ENCODE measurements at regions not wholly inside any gene's neighbourhood (a gene's known extent, or its start where the extent isn't known, plus 50 kb on each side); places are given as distances from the start of the nearest gene placed in this dataset.

- no peak for DNase-seq
Observed at GRCh38 chr16:66002601-66003000, 363.9 kb upstream of the CDH5 start.

DNA sequence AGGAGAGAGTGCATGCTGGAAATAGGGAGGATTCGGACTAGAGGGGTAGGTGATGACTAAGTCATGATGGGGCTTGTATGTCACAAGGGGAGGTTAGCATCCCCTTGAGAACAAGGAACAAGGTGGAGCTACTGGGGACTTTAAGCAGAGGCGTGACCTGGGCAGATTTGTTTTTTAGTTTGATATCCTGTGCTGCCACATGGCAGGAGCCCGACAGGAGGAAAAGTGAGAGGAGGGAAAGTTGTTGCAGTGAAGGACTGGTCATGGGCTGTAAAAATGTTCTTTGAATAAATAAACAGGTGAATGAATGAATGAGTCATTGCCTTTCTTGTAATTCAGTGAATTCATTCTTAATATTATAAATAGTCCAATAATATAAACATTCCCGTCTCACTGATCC is 365.1 kb upstream of the CDH5 start:
- no peak for DNase-seq

DNA sequence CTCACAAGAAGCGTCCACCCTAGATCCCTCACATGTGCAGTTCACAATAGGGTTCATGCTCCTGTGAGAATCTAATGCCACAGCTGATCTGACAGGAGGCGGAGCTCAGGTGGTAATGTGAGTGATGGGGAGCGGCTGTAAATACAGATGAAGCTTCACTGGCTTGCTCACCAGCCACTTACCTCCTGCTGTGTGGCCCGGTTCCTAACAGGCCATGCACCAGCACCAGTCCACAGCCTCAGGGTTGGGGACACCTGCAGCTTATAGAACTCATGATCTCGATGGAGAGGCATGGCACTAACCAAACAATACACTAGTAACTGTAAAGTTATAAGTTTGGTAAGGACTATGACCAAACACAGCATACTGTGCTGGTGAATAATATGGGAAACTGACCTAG is 368.0 kb upstream of the CDH5 start:
- no peak for DNase-seq

GRCh38 chr16:65994291-65994690 is 372.2 kb upstream of the CDH5 start:
- DNase-seq, result no peak

- no peak for DNase-seq
Observed at GRCh38 chr16:65991149-65991701, 375.3 kb upstream of the CDH5 start.

GRCh38 chr16:65989861-65990604 is 376.5 kb upstream of the CDH5 start:
- no peak for DNase-seq

GRCh38 chr16:65988024-65988595 is 378.4 kb upstream of the CDH5 start:
- no peak for DNase-seq

DNA sequence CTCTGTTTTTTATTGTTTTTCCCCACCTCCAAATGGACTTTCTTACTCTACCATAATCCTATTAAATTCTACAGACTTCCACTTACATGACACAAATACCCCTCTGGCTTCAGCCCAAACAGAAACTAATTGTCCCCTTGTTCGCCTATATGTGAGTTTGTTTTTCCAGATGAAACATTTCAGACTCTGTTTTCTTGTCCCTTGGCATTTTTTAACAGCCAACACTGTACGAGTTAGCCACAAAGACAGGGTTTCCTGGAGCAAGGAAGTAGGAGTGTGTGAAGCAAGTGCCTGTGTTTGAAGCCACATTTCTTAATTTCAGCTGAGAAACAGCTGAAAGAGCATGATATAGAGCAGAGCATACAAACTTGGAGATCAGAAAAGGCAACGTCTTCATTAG is 382.2 kb upstream of the CDH5 start:
- DNase-seq, result no peak

DNA sequence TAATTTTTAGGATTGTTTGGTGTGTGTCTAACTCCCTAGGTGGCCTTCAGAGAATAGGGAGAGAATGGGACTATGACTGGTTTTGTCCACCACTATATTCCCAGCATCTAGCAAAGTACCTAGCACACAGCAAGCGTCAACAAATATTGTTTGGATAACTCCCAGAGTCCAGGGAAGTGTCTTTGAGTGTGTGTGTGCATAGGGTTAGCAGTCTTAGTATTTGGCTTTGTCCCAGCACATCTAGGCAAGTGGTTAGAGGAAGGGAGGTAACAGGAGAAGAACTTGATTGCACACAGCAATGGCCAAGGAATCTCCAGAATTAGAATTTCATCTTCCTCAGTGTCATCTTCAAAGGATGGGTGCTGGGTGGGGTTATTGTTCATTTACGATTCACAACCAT is 385.4 kb upstream of the CDH5 start:
- DNase-seq, result no peak

GRCh38 chr16:65975049-65975708 is 391.3 kb upstream of the CDH5 start:
- no peak for DNase-seq

GRCh38 chr16:65967376-65967775 is 399.1 kb upstream of the CDH5 start:
- no peak for DNase-seq

DNA sequence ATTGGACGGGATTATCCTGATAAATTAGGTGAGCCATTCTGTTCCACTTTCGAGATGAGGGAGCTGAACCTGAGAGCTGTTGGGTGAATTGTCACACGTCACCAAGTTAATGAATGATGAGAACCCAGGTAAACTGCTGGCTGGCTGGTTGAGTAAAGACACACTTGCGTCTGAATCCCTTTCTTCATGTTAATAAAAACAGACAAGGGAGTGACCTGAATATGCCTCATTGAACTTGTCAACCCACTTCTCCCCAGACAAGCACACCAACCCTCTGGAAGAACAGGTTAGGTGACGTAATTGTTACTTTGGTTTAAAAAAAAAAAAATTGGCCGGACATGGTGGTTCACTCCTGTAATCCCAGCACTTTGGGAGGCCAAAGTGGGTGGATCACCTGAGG is 400.9 kb upstream of the CDH5 start:
- DNase-seq, result no peak

DNA sequence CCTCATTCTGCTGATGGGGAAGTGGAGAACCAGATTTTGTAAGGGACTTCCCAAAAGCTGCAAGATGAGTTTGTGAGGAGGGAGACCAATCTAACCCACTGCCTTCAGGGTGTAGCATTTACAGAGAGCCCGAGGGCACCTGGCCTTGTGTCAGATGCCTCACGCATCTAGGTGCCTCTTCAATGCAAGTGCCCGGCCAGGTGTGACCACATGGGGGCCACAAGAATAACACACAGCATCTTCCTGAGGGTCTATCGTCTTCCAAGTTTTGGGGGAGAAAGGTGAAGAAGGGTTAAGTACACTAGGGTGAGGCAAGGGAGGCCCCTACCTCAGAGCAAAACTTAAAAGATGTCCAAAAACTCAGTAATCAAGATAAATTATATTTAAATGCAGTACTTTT is 401.7 kb upstream of the CDH5 start:
- DNase-seq, result no peak

DNA sequence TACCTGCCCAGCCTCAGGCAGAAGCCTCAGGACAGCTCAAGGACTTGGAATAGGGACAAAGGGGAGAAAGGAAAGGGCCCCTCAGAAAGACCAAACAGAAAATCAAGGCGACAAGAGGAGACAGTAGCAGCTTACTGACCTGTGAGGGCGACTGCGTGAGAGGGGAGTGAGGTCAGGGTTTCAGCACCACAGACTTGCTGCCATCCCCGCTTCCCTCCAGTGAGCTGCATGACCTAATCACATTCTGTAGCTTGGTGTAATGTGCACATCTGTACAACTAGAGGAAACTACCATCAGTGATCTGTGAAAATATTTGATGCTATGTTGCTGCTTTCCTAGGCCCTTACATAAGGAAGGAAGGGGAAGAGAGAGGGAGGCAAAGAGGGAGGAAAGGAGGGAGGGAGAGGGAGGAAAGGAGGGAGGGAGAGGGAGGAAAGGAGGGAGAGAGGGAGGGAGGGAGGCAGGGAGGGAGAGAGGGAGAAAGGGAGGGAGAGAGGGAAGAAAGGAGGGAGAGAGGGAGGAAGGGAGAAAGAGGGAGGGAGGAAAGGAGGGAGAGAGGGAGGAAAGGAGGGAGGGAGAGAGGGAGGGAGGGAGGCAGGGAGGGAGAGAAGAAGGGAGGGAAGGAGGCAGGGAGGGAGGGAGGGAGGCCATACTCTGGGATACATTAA is 404.9 kb upstream of the CDH5 start:
- no peak for DNase-seq

- DNase-seq, result no peak
Observed at GRCh38 chr16:65959983-65960382, 406.5 kb upstream of the CDH5 start.

DNA sequence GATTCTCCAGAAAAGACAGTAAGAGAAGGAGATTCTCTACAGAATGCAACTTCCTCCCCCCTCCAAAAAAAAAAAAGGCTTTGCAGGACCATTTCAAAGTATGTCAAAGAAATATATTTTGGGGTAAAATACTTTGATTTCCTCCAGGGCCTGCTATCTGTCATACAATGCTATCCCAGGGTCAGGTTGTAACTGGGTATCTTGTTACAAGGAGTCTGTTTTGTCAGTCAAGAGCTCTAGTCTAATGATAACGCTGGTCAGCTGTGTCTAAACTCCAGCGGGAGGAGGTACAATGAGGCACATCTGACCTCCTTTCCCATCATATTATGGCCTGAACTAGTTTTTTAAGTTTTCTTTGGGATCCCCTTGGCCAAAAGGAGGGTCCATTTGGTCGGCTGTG is 408.4 kb upstream of the CDH5 start:
- no peak for DNase-seq

- DNase-seq, result no peak
Observed at GRCh38 chr16:65956100-65956499, 410.4 kb upstream of the CDH5 start.

GRCh38 chr16:65954446-65954845 is 412.0 kb upstream of the CDH5 start:
- no peak for DNase-seq

- DNase-seq, result no peak
Observed at GRCh38 chr16:65950211-65950610, 416.3 kb upstream of the CDH5 start.

GRCh38 chr16:65948361-65948760 is 418.1 kb upstream of the CDH5 start:
- no peak for DNase-seq

DNA sequence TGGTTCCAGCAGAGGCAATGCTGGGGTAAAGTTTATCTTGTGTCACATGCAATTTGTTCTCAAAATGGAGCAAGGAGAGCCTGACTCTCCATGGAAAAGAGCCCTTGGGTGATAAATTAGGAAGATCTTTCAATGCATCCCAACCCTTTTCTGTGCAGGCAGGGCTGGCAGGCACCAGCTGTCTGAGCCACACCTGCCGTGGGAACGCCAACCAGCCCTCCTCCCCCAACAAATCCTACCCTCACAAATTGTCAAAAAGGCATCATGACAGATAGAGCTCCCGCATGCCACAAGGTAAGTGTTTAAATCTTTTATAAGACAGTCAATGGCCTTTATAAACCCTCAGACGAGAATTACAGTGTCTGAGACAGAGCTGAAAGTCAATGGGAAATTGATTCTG is 418.5 kb upstream of the CDH5 start:
- no peak for DNase-seq

- DNase-seq, result no peak
Observed at GRCh38 chr16:65945493-65945892, 421.0 kb upstream of the CDH5 start.

- no peak for DNase-seq
Observed at GRCh38 chr16:65944361-65944760, 422.1 kb upstream of the CDH5 start.

DNA sequence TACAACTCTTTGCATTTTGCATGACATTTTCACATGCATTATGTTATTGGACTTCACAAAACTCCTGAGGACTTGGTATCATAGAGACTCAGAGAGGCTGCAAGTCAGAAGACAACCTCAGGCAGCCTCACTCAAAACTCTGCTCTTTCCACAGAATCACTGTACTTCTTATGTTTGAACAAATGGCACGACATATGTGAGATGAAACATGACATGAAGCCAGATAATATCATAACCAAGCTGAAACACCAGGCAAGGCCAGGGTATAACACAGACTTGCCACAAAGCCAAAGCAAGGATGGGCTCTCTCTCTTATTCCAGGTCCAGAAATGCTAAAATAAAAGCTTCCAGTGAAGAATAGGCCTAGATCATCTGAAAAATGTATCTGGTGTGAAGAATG is 425.8 kb upstream of the CDH5 start:
- no peak for DNase-seq
